Tibial nerve (tissue), 3 donors: ENCODE measurements at regions not wholly inside any gene's neighbourhood (a gene's known extent, or its start where the extent isn't known, plus 50 kb on each side); places are given as distances from the start of the nearest gene placed in this dataset.

Source experiments
- CTCF ChIP-seq, 5 experiments: fragments of 200-600 bp in 3 of 5; fragments of 450-650 bp in 2 of 5; sonication (generic) in 3 of 5; IDR thresholded peaks; one replicate each; pipeline ENCODE4 v1.5.1; 2016 to 2019; ENCODE audit warnings: antibody characterized with exemption in 5 of 5, mild to moderate bottlenecking in 3 of 5, moderate library complexity in 2 of 5
- POLR2A ChIP-seq, 2 donors: fragments of 450-650 bp; IDR thresholded peaks; one replicate each; pipeline ENCODE4 v1.6.1; 2017; ENCODE audit warnings: antibody characterized with exemption in 2 of 2, mild to moderate bottlenecking in 2 of 2, moderate library complexity in 2 of 2

GRCh38 chr3:168844894-168845482 lies 749.3 kb upstream of the GOLIM4 start:
- no peak for TF ChIP-seq CTCF (IDR thresholded peaks at IDR 0.05)
- no peak for TF ChIP-seq POLR2A (IDR thresholded peaks at IDR 0.05)
